ENCODE measurements at regions not wholly inside any gene's neighbourhood (a gene's known extent, or its start where the extent isn't known, plus 50 kb on each side); places are given as distances from the start of the nearest gene placed in this dataset.
A peak's percentile ranks its signal among the peaks of the same experiment; 100 is the strongest.

DNA sequence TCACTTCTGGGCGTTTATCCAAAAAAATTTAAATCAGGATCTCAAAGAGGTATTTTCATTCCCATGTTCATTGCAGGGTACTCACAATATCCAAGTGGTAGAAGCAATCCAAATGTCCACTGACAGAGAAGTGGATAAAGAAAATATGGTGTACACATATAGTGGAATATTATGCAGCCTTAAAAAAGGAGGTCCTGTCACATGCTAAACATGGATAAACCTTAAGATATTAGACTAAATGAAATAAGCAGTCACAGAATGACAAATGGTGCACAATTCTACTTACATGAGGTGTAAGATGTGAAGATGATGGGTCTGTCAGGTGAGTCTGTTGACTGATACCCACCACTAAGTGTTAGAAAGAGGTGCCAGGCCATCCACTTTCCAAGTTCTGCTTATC, 140.6 kb downstream of the THNSL2 start:
- Histone ChIP-seq H3K9ac (ENCODE audit: insufficient read depth, low read length, poor library complexity, severe bottlenecking) (no peak overlapping the region), H3K9me3 (replicated peaks in 1 of 2; ENCODE audit: control insufficient read depth in 1 of 2, insufficient read depth in 1 of 2, low read length in 2 of 2) (no peaks in the 10 kb centered on the region), H4K20me1 (ENCODE audit: insufficient read depth, low read length) (no peaks in the 10 kb centered on the region), H3K27ac (ENCODE audit: low read depth in 1 of 2, low read length in 2 of 2) (no peak overlapping the region), H3K4me3 (replicated peaks in 1 of 3; ENCODE audit: low read depth in 2 of 3, low read length in 3 of 3) (no peak overlapping the region), H3K4me2 (replicated peaks; ENCODE audit: extremely low read depth, low read length, poor library complexity, severe bottlenecking) (no peak overlapping the region), H3K4me1 (ENCODE audit: control insufficient read depth in 1 of 2, insufficient read depth in 2 of 2, low read length in 2 of 2) (no peaks in the 10 kb centered on the region), H3K27me3 (ENCODE audit: control insufficient read depth in 2 of 2, insufficient read depth in 2 of 2, low read length in 2 of 2) (no peaks in the 10 kb centered on the region), H2AFZ (ENCODE audit: insufficient read depth, low read depth, low read length, poor library complexity, severe bottlenecking) (no peak overlapping the region), H3K79me2 (ENCODE audit: insufficient read depth, low read length) (no peaks in the 10 kb centered on the region), H3K36me3 (replicated peaks in 1 of 2; ENCODE audit: control insufficient read depth in 1 of 2, insufficient read depth in 2 of 2, low read length in 2 of 2) (no peaks in the 10 kb centered on the region)
- Mint-ChIP-seq H3K27me3 (ENCODE audit: low read depth in 3 of 3) (peaks cover 2 to 9% (median 4%) of the 10 kb centered on the region in 3 donors), H3K4me3 (no peak overlapping the region), H3K4me1 (no peaks in the 10 kb centered on the region), H3K9me3 (peaks cover 0 to 8% (median 2%) of the 10 kb centered on the region in 7 donors), H3K36me3 (no peaks in the 10 kb centered on the region), H3K27ac (no peak overlapping the region)
- WGBS (ENCODE audit: insufficient coverage) = no CpG with 5 or more reads among the region's 1 CpG
- TF ChIP-seq, protein P1, sequence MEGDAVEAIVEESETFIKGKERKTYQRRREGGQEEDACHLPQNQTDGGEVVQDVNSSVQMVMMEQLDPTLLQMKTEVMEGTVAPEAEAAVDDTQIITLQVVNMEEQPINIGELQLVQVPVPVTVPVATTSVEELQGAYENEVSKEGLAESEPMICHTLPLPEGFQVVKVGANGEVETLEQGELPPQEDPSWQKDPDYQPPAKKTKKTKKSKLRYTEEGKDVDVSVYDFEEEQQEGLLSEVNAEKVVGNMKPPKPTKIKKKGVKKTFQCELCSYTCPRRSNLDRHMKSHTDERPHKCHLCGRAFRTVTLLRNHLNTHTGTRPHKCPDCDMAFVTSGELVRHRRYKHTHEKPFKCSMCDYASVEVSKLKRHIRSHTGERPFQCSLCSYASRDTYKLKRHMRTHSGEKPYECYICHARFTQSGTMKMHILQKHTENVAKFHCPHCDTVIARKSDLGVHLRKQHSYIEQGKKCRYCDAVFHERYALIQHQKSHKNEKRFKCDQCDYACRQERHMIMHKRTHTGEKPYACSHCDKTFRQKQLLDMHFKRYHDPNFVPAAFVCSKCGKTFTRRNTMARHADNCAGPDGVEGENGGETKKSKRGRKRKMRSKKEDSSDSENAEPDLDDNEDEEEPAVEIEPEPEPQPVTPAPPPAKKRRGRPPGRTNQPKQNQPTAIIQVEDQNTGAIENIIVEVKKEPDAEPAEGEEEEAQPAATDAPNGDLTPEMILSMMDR (IDR thresholded peaks at IDR 0.05) = no peak
- intact Hi-C loops (cut with micrococcal nuclease) = no loop called here
- DNase-seq = no peak

- intact Hi-C loops (cut with micrococcal nuclease) = no loop called here
- Histone ChIP-seq H3K4me1 (ENCODE audit: control insufficient read depth in 1 of 2, insufficient read depth in 2 of 2, low read length in 2 of 2) (no peaks in the 10 kb centered on the region), H3K4me3 (replicated peaks in 1 of 3; ENCODE audit: low read depth in 2 of 3, low read length in 3 of 3) (no peak overlapping the region), H3K27me3 (ENCODE audit: control insufficient read depth in 2 of 2, insufficient read depth in 2 of 2, low read length in 2 of 2) (no peaks in the 10 kb centered on the region), H3K9me3 (replicated peaks in 1 of 2; ENCODE audit: control insufficient read depth in 1 of 2, insufficient read depth in 1 of 2, low read length in 2 of 2) (no peaks in the 10 kb centered on the region), H4K20me1 (ENCODE audit: insufficient read depth, low read length) (no peaks in the 10 kb centered on the region), H3K4me2 (replicated peaks; ENCODE audit: extremely low read depth, low read length, poor library complexity, severe bottlenecking) (no peak overlapping the region), H3K27ac (ENCODE audit: low read depth in 1 of 2, low read length in 2 of 2) (no peak overlapping the region), H3K9ac (ENCODE audit: insufficient read depth, low read length, poor library complexity, severe bottlenecking) (no peak overlapping the region), H3K79me2 (ENCODE audit: insufficient read depth, low read length) (no peaks in the 10 kb centered on the region), H3K36me3 (replicated peaks in 1 of 2; ENCODE audit: control insufficient read depth in 1 of 2, insufficient read depth in 2 of 2, low read length in 2 of 2) (no peaks in the 10 kb centered on the region), H2AFZ (ENCODE audit: insufficient read depth, low read depth, low read length, poor library complexity, severe bottlenecking) (no peak overlapping the region)
- no peaks in the 10 kb centered on the region for H3K4me1 Mint-ChIP-seq
- H3K4me3 Mint-ChIP-seq = no peak overlapping the region
- DNase-seq = peak in 1 of 3 donors; percentile 8
- peaks cover 0 to 8% (median 4%) of the 10 kb centered on the region in 7 donors for H3K9me3 Mint-ChIP-seq
- H3K36me3 Mint-ChIP-seq = no peaks in the 10 kb centered on the region
- TF ChIP-seq, protein P1 (IDR thresholded peaks at IDR 0.05) = peak; percentile 36
- no peak overlapping the region for H3K27ac Mint-ChIP-seq
- H3K27me3 Mint-ChIP-seq (ENCODE audit: low read depth in 3 of 3) = peaks cover 4 to 11% (median 5%) of the 10 kb centered on the region in 3 donors
These were observed 137.7 kb downstream of the THNSL2 start for GRCh38 chr2:88307817-88308216.

Data from CD14-positive monocyte (primary cell).